Gastroesophageal sphincter (tissue), 4 donors: ENCODE measurements at regions not wholly inside any gene's neighbourhood (a gene's known extent, or its start where the extent isn't known, plus 50 kb on each side); places are given as distances from the start of the nearest gene placed in this dataset.

Experiments used
- ATAC-seq: fragments of 150-250 bp; one replicate; pipeline ENCODE4 v1.9.1; 2016; ENCODE audit warnings: mild to moderate bottlenecking, moderate library complexity
- H3K27ac ChIP-seq, 4 donors: fragments of 200-600 bp; sonication (generic) in 3 of 4; 1 replicate in 3 of 4; 2 replicates in 1 of 4; pipeline ENCODE4 v1.5.1; 2016 to 2019
- H3K27me3 ChIP-seq: fragments of 200-600 bp; sonication (generic); one replicate; pipeline ENCODE4 v1.5.1; 2019
- H3K36me3 ChIP-seq, 2 donors: fragments of 200-600 bp; sonication (generic); one replicate each; pipeline ENCODE4 v1.5.1; 2019; ENCODE audit warnings: control low read depth in 1 of 2
- H3K4me1 ChIP-seq, 3 donors: fragments of 200-600 bp; sonication (generic); 1 replicate in 2 of 3; 2 replicates in 1 of 3; pipeline ENCODE4 v1.5.1; 2016 to 2019; ENCODE audit warnings: control low read depth in 2 of 3
- H3K4me3 ChIP-seq, 2 donors: fragments of 200-600 bp; sonication (generic); one replicate each; pipeline ENCODE4 v1.5.1; 2019; ENCODE audit warnings: mild to moderate bottlenecking in 1 of 2, moderate library complexity in 1 of 2
- H3K9me3 ChIP-seq, 3 donors: fragments of 200-600 bp; sonication (generic); one replicate each; pipeline ENCODE4 v1.5.1; 2017 to 2019; ENCODE audit warnings: control low read depth in 2 of 3
- EP300 ChIP-seq: sonication (generic); formaldehyde crosslinking; IDR thresholded peaks from one replicate; pipeline ENCODE4 v1.6.1; 2017; ENCODE audit warnings: antibody characterized with exemption, mild to moderate bottlenecking
- POLR2A ChIP-seq, 2 donors: fragments of 450-650 bp; IDR thresholded peaks; one replicate each; pipeline ENCODE4 v1.6.1; 2017; ENCODE audit warnings: antibody characterized with exemption in 2 of 2, mild to moderate bottlenecking in 2 of 2, moderate library complexity in 1 of 2
- POLR2AphosphoS5 ChIP-seq: sonication (generic); formaldehyde crosslinking; IDR thresholded peaks from one replicate; pipeline ENCODE4 v1.6.1; 2017; ENCODE audit warnings: antibody characterized with exemption
- WGBS, 2 donors: methylation state at CpG; one replicate each; pipeline ENCODE4 v1.1.5; 2018; ENCODE audit warnings: low coverage in 1 of 2; 5-methylcytosine and 5-hydroxymethylcytosine counted together
- TF ChIP-seq, protein P1 (sequence below), 4 experiments: fragments of 200-600 bp in 2 of 4; fragments of 450-650 bp in 2 of 4; sonication (generic) in 1 of 4; IDR thresholded peaks; one replicate each; pipeline ENCODE4 v1.5.1; 2017 to 2019; ENCODE audit warnings: antibody characterized with exemption in 4 of 4, mild to moderate bottlenecking in 2 of 4, moderate library complexity in 2 of 4

- H3K4me1 ChIP-seq: peaks cover 0 to 6% (median 0%) of the 10 kb centered on the region in 3 donors
- 80 to 94% methylated on average over 2 to 3 of the region's 3 CpGs for WGBS, 2 donors
- no peak for TF ChIP-seq EP300
- TF ChIP-seq POLR2AphosphoS5: no peak
- TF ChIP-seq POLR2A (IDR thresholded peaks at IDR 0.05): no peak
- TF ChIP-seq, protein P1, sequence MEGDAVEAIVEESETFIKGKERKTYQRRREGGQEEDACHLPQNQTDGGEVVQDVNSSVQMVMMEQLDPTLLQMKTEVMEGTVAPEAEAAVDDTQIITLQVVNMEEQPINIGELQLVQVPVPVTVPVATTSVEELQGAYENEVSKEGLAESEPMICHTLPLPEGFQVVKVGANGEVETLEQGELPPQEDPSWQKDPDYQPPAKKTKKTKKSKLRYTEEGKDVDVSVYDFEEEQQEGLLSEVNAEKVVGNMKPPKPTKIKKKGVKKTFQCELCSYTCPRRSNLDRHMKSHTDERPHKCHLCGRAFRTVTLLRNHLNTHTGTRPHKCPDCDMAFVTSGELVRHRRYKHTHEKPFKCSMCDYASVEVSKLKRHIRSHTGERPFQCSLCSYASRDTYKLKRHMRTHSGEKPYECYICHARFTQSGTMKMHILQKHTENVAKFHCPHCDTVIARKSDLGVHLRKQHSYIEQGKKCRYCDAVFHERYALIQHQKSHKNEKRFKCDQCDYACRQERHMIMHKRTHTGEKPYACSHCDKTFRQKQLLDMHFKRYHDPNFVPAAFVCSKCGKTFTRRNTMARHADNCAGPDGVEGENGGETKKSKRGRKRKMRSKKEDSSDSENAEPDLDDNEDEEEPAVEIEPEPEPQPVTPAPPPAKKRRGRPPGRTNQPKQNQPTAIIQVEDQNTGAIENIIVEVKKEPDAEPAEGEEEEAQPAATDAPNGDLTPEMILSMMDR (IDR thresholded peaks at IDR 0.05): no peak
- no peaks in the 10 kb centered on the region for H3K9me3 ChIP-seq
- H3K27ac ChIP-seq: no peak overlapping the region
- H3K4me3 ChIP-seq: no peak overlapping the region
- ATAC-seq: no peak
- no peaks in the 10 kb centered on the region for H3K27me3 ChIP-seq
- no peaks in the 10 kb centered on the region for H3K36me3 ChIP-seq
These were observed 254.5 kb downstream of the CDH26 start for GRCh38 chr20:60212695-60213094.

DNA sequence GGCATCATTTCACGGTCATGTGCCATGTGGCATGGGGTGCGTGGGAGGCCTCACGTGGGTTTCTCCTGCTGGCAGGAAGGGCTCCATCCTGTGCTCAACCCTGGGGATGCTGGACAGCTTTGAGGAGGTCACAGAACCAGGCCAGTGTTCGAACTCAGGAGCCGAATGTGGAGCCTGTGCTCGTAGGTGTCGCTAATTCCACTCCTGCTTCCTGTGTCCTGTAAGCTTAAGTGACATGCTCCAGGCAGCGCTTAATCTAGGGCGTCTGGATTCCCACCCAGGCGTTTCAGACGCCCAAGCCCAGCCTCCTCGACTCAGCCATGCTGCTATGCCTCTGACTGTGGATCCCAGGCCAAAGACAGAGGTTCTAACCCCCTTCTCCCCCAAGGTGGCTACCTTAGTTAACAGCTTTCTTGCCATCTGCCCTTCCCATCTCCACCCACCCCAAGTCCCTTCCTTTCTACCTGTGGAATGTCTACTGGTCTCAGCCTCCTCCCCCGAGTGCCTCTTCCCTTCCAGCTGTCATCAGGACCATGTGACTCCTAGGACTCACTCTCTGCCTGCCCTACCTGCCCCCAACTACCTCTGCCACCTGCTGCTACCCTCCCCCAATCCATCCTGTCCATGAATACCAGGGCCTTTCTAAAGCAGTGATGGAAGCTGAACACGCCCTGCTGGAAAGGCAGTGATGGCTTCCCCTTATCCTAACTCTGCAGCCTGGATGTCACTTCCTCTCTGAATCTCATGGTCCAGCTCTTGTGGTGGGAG, 255.1 kb downstream of the CDH26 start:
- no peak for TF ChIP-seq POLR2A (IDR thresholded peaks at IDR 0.05)
- TF ChIP-seq POLR2AphosphoS5: no peak
- no peak for TF ChIP-seq EP300
- TF ChIP-seq, protein P1 (IDR thresholded peaks at IDR 0.05): no peak
- Histone ChIP-seq H3K4me3 (no peak overlapping the region), H3K4me1 (peaks cover 0 to 6% (median 0%) of the 10 kb centered on the region in 3 donors), H3K27ac (no peak overlapping the region), H3K36me3 (no peaks in the 10 kb centered on the region), H3K27me3 (no peaks in the 10 kb centered on the region), H3K9me3 (no peaks in the 10 kb centered on the region)
- 85 to 89% methylated on average over 1 to 13 of the region's 14 CpGs for WGBS, 2 donors
- no peak for ATAC-seq

GRCh38 chr20:60214901-60215815, 256.9 kb downstream of the CDH26 start:
- Histone ChIP-seq H3K36me3 (no peaks in the 10 kb centered on the region), H3K4me1 (peaks cover 0 to 6% (median 0%) of the 10 kb centered on the region in 3 donors), H3K9me3 (no peaks in the 10 kb centered on the region), H3K4me3 (no peak overlapping the region), H3K27me3 (peaks cover 4% of the 10 kb centered on the region), H3K27ac (no peak overlapping the region)
- 21 to 32% methylated on average over 5 to 8 of the region's 17 CpGs for WGBS, 2 donors
- TF ChIP-seq POLR2A (IDR thresholded peaks at IDR 0.05) (no peak), EP300 (no peak), POLR2AphosphoS5 (no peak)
- TF ChIP-seq, protein P1 (IDR thresholded peaks at IDR 0.05): no peak
- no peak for ATAC-seq

GRCh38 chr20:60215816-60216730, 257.9 kb downstream of the CDH26 start:
- Histone ChIP-seq H3K36me3 (no peaks in the 10 kb centered on the region), H3K9me3 (no peaks in the 10 kb centered on the region), H3K27me3 (peaks cover 6% of the 10 kb centered on the region), H3K27ac (no peak overlapping the region), H3K4me3 (no peak overlapping the region), H3K4me1 (peaks cover 0 to 3% (median 0%) of the 10 kb centered on the region in 3 donors)
- ATAC-seq: no peak
- 23 to 54% methylated on average over 7 to 8 of the region's 11 CpGs for WGBS, 2 donors
- TF ChIP-seq POLR2A (IDR thresholded peaks at IDR 0.05) (no peak), EP300 (no peak), POLR2AphosphoS5 (no peak)
- TF ChIP-seq, protein P1 (IDR thresholded peaks at IDR 0.05): no peak
